ENCODE measurements at regions not wholly inside any gene's neighbourhood (a gene's known extent, or its start where the extent isn't known, plus 50 kb on each side); places are given as distances from the start of the nearest gene placed in this dataset.

DNA sequence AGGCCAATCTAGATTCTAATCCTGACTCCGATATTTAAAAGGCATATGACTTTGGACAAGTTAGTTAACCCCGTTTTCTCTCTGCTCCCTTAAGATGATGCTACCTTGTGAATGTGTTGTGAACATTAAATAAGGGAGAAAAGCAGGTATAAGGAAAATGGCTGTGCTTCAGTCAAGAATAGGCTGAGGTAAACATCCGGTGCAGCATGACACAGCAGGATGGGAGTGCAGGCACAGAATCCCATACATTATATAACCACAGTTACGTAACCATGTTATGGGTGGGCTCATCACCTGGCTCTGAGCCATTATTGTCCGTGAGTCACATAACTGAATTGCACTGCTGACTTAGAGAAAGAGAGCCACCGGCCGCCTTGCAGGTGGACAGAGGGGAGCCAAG lies 382.2 kb upstream of the ANO5 start:
- no peak overlapping the region for H3K27ac Mint-ChIP-seq
- Histone ChIP-seq H3K27me3 (ENCODE audit: control insufficient read depth in 1 of 2, insufficient read depth in 2 of 2, low read length in 2 of 2) (no peaks in the 10 kb centered on the region), H3K4me1 (ENCODE audit: insufficient read depth, low read length) (no peaks in the 10 kb centered on the region), H3K36me3 (ENCODE audit: insufficient read depth, low read length) (no peaks in the 10 kb centered on the region), H3K9me3 (ENCODE audit: control insufficient read depth in 1 of 2, insufficient read depth in 1 of 2, low read length in 2 of 2) (peaks cover 0 to 30% of the 10 kb centered on the region in 2 experiments), H3K4me3 (ENCODE audit: low read length) (no peak overlapping the region), H3K27ac (ENCODE audit: low read depth in 1 of 2, low read length in 2 of 2) (no peak overlapping the region)
- TF ChIP-seq, protein P1, sequence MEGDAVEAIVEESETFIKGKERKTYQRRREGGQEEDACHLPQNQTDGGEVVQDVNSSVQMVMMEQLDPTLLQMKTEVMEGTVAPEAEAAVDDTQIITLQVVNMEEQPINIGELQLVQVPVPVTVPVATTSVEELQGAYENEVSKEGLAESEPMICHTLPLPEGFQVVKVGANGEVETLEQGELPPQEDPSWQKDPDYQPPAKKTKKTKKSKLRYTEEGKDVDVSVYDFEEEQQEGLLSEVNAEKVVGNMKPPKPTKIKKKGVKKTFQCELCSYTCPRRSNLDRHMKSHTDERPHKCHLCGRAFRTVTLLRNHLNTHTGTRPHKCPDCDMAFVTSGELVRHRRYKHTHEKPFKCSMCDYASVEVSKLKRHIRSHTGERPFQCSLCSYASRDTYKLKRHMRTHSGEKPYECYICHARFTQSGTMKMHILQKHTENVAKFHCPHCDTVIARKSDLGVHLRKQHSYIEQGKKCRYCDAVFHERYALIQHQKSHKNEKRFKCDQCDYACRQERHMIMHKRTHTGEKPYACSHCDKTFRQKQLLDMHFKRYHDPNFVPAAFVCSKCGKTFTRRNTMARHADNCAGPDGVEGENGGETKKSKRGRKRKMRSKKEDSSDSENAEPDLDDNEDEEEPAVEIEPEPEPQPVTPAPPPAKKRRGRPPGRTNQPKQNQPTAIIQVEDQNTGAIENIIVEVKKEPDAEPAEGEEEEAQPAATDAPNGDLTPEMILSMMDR (IDR thresholded peaks at IDR 0.05) = no peak
- H3K9me3 Mint-ChIP-seq = peaks cover 9% of the 10 kb centered on the region
- H3K27me3 Mint-ChIP-seq = no peaks in the 10 kb centered on the region
- ATAC-seq (ENCODE audit: poor library complexity) (no peak), DNase-seq (no peak)
- intact Hi-C loops (cut with DNase I, micrococcal nuclease) = no loop called here
- ChIA-PET CTCF (no interaction called here), POLR2A (no interaction called here)
- no peaks in the 10 kb centered on the region for H3K36me3 Mint-ChIP-seq (ENCODE audit: low read depth)
- H3K4me1 Mint-ChIP-seq (ENCODE audit: low read depth) = no peaks in the 10 kb centered on the region
- H3K4me3 Mint-ChIP-seq = no peak overlapping the region

DNA sequence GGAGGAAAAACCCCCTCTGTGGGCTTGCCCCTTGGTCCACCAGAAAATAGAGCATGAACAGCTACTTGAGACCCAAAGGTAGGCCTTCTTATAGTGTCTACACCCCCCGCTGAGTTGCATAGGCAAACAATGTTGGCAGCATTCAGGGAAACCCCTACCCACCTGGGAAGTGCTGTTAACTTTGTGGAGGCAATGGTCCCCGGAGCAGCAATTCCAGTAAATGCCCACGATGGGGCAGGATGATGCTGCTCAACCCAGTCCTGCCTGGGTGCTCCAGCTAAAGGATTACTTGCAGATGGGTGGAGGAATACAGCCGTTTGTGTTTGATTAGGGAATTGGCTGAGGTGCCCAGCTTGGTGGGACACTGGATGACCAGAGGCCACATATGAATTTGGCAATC lies 381.3 kb upstream of the ANO5 start:
- no peaks in the 10 kb centered on the region for H3K36me3 Mint-ChIP-seq (ENCODE audit: low read depth)

DNA sequence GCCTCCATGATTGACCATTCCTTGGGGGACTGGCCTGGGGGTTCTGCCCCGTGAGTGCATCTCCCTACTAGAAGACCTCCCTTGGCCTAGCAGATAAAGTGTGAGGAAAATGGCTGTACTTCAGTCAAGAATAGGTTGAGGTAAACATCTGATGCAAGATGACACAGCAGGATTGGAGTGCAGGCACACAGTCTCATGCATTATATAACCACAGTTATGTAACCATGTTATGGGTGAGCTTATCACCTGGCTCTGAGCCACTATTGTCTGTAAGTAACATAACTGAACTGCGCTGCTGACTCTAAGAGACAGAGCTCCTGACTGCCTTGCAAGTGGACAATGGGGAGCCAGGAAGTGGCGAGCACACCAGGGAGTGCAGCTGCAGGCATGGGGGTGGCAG lies 378.7 kb upstream of the ANO5 start:
- ATAC-seq (ENCODE audit: poor library complexity) = no peak
- no peaks in the 10 kb centered on the region for H3K4me1 ChIP-seq (ENCODE audit: insufficient read depth, low read length)
- no peaks in the 10 kb centered on the region for H3K4me1 Mint-ChIP-seq (ENCODE audit: low read depth)
- DNase-seq = no peak
- intact Hi-C loops (cut with DNase I, micrococcal nuclease) = no loop called here
- no peak overlapping the region for H3K27ac Mint-ChIP-seq
- H3K27me3 ChIP-seq (ENCODE audit: control insufficient read depth in 1 of 2, insufficient read depth in 2 of 2, low read length in 2 of 2) = no peaks in the 10 kb centered on the region
- no peaks in the 10 kb centered on the region for H3K36me3 Mint-ChIP-seq (ENCODE audit: low read depth)
- H3K9me3 ChIP-seq (ENCODE audit: control insufficient read depth in 1 of 2, insufficient read depth in 1 of 2, low read length in 2 of 2) = peaks cover 4 to 30% of the 10 kb centered on the region in 2 experiments
- no peak overlapping the region for H3K4me3 Mint-ChIP-seq
- H3K9me3 Mint-ChIP-seq = peaks cover 7% of the 10 kb centered on the region
- ChIA-PET CTCF (no interaction called here), POLR2A (no interaction called here)
- TF ChIP-seq, protein P1 (IDR thresholded peaks at IDR 0.05) = no peak
- H3K27me3 Mint-ChIP-seq = no peaks in the 10 kb centered on the region
- H3K36me3 ChIP-seq (ENCODE audit: insufficient read depth, low read length) = no peaks in the 10 kb centered on the region
- no peak overlapping the region for H3K27ac ChIP-seq (ENCODE audit: low read depth in 1 of 2, low read length in 2 of 2)
- no peak overlapping the region for H3K4me3 ChIP-seq (ENCODE audit: low read length)

More for the DNA sequence above, 381.3 kb upstream of the ANO5 start:
- Histone ChIP-seq H3K4me3 (ENCODE audit: low read length) (no peak overlapping the region), H3K27ac (ENCODE audit: low read depth in 1 of 2, low read length in 2 of 2) (no peak overlapping the region), H3K36me3 (ENCODE audit: insufficient read depth, low read length) (no peaks in the 10 kb centered on the region), H3K9me3 (ENCODE audit: control insufficient read depth in 1 of 2, insufficient read depth in 1 of 2, low read length in 2 of 2) (peaks cover 0 to 30% of the 10 kb centered on the region in 2 experiments), H3K4me1 (ENCODE audit: insufficient read depth, low read length) (no peaks in the 10 kb centered on the region), H3K27me3 (ENCODE audit: control insufficient read depth in 1 of 2, insufficient read depth in 2 of 2, low read length in 2 of 2) (no peaks in the 10 kb centered on the region)
- H3K27ac Mint-ChIP-seq = no peak overlapping the region
- no peaks in the 10 kb centered on the region for H3K4me1 Mint-ChIP-seq (ENCODE audit: low read depth)
- H3K27me3 Mint-ChIP-seq = no peaks in the 10 kb centered on the region
- ATAC-seq (ENCODE audit: poor library complexity) (no peak), DNase-seq (no peak)
- TF ChIP-seq, protein P1 (IDR thresholded peaks at IDR 0.05) = no peak
- CTCF ChIA-PET = no interaction called here
- peaks cover 9% of the 10 kb centered on the region for H3K9me3 Mint-ChIP-seq
- POLR2A ChIA-PET = no interaction called here
- intact Hi-C loops (cut with DNase I, micrococcal nuclease) = no loop called here
- no peak overlapping the region for H3K4me3 Mint-ChIP-seq

Measured in CD4-positive, alpha-beta T cell (primary cell).